ENCODE measurements at regions not wholly inside any gene's neighbourhood (a gene's known extent, or its start where the extent isn't known, plus 50 kb on each side); places are given as distances from the start of the nearest gene placed in this dataset.
"Not testable (repeated sequence)": the region's sequence is repeated elsewhere in the genome, so short reads cannot be mapped to it uniquely, and the experiment has no call there.

- Histone ChIP-seq H3K9me3 (no peaks in the 10 kb centered on the region), H3K4me3 (no peak overlapping the region), H3K4me1 (no peaks in the 10 kb centered on the region), H3K27me3 (no peaks in the 10 kb centered on the region), H3K27ac (no peak overlapping the region), H3K36me3 (replicated peaks in 1 of 2; ENCODE audit: insufficient read depth in 1 of 2, low read depth in 2 of 2) (no peaks in the 10 kb centered on the region)
- intact Hi-C loops (cut with DNase I): no loop called here
- no peak for DNase-seq
- 31 to 33% methylated on average over 1 of the region's 1 CpG for whole genome bisulfite sequencing, 2 donors
- TF ChIP-seq POLR2A (IDR thresholded peaks at IDR 0.05): no peak
- TF ChIP-seq, protein P1, sequence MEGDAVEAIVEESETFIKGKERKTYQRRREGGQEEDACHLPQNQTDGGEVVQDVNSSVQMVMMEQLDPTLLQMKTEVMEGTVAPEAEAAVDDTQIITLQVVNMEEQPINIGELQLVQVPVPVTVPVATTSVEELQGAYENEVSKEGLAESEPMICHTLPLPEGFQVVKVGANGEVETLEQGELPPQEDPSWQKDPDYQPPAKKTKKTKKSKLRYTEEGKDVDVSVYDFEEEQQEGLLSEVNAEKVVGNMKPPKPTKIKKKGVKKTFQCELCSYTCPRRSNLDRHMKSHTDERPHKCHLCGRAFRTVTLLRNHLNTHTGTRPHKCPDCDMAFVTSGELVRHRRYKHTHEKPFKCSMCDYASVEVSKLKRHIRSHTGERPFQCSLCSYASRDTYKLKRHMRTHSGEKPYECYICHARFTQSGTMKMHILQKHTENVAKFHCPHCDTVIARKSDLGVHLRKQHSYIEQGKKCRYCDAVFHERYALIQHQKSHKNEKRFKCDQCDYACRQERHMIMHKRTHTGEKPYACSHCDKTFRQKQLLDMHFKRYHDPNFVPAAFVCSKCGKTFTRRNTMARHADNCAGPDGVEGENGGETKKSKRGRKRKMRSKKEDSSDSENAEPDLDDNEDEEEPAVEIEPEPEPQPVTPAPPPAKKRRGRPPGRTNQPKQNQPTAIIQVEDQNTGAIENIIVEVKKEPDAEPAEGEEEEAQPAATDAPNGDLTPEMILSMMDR (IDR thresholded peaks at IDR 0.05): no peak
- no peak for ATAC-seq
Measured at GRCh38 chr2:228575897-228576296, 394.4 kb upstream of the SPHKAP start.

DNA sequence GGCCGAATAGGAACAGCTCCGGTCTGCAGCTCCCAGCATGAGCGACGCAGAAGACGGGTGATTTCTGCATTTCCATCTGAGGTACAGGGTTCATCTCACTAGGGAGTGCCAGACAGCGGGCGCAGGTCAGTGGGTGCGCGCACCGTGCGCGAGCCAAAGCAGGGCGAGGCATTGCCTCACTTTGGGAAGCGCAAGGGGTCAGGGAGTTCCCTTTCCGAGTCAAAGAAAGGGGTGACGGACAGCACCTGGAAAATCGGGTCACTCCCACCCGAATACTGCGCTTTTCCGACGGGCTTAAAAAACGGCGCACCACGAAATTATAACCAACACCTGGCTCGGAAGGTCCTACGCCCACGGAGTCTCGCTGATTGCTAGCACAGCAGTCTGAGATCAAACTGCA is 386.8 kb upstream of the SPHKAP start:
- intact Hi-C loops (cut with DNase I); H3K9me3 ChIP-seq; H3K4me1 ChIP-seq; H3K27ac ChIP-seq; H3K27me3 ChIP-seq; DNase-seq; H3K36me3 ChIP-seq (replicated peaks in 1 of 2; ENCODE audit: insufficient read depth in 1 of 2, low read depth in 2 of 2); H3K4me3 ChIP-seq; ATAC-seq: not testable (repeated sequence)
- WGBS, 2 donors: 85 to 91% methylated on average over 26 to 28 of the region's 28 CpGs

GRCh38 chr2:228561816-228562215 is 380.3 kb upstream of the SPHKAP start:
- 85 to 90% methylated on average over 6 of the region's 6 CpGs for WGBS, 2 donors
- intact Hi-C loops (cut with DNase I): no loop called here

DNA sequence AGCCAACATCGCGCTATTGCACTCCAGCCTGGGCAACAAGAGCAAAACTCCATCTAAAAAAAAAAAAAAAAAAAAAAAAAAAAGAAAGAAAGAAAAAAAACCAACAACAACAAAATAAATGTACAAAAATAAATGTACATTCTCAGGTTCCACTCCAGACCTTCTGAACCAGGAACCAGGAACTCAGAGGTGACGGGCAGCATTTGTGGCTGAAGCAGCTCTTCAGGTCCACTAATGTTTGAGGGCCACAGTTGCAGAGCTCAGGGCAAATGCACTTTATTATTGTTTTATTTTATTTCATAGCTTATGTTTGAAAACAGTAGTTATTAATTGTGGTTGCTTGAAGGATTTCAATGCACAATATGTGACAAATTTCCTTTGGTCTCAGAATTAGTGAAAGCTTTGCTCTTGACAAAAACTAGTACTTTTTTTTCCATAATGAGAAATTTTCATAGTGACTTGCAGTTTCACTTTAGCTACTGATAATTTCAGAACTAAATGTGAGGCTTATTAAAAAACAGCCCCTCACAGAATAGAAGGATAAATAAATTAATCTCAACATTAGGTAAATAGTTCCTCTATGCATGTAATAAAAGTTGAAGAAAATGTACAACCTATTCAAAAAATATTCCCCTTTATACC is 378.4 kb upstream of the SPHKAP start:
- 83 to 98% methylated on average over 3 of the region's 3 CpGs for WGBS, 2 donors
- intact Hi-C loops (cut with DNase I): no loop called here
- no peaks in the 10 kb centered on the region for H3K36me3 ChIP-seq (replicated peaks in 1 of 2; ENCODE audit: insufficient read depth in 1 of 2, low read depth in 2 of 2)
- DNase-seq: no peak
- no peaks in the 10 kb centered on the region for H3K4me1 ChIP-seq
- TF ChIP-seq POLR2A (IDR thresholded peaks at IDR 0.05): no peak
- TF ChIP-seq, protein P1 (IDR thresholded peaks at IDR 0.05): no peak
- no peaks in the 10 kb centered on the region for H3K27me3 ChIP-seq
- H3K27ac ChIP-seq: no peak overlapping the region
- ATAC-seq: no peak
- no peaks in the 10 kb centered on the region for H3K9me3 ChIP-seq
- H3K4me3 ChIP-seq: no peak overlapping the region

More at GRCh38 chr2:228561816-228562215, 380.3 kb upstream of the SPHKAP start:
- Histone ChIP-seq H3K4me3 (no peak overlapping the region), H3K9me3 (no peaks in the 10 kb centered on the region), H3K27me3 (no peaks in the 10 kb centered on the region), H3K27ac (no peak overlapping the region), H3K36me3 (replicated peaks in 1 of 2; ENCODE audit: insufficient read depth in 1 of 2, low read depth in 2 of 2) (no peaks in the 10 kb centered on the region), H3K4me1 (no peaks in the 10 kb centered on the region)
- DNase-seq (no peak), ATAC-seq (no peak)
- TF ChIP-seq, protein P1 (IDR thresholded peaks at IDR 0.05): no peak
- TF ChIP-seq POLR2A (IDR thresholded peaks at IDR 0.05): no peak

GRCh38 chr2:228556717-228557116 is 375.2 kb upstream of the SPHKAP start:
- intact Hi-C loops (cut with DNase I): no loop called here

More at GRCh38 chr2:228556717-228557116, 375.2 kb upstream of the SPHKAP start:
- ATAC-seq: no peak
- Histone ChIP-seq H3K4me3 (no peak overlapping the region), H3K27me3 (no peaks in the 10 kb centered on the region), H3K27ac (no peak overlapping the region), H3K36me3 (replicated peaks in 1 of 2; ENCODE audit: insufficient read depth in 1 of 2, low read depth in 2 of 2) (no peaks in the 10 kb centered on the region), H3K4me1 (no peaks in the 10 kb centered on the region), H3K9me3 (no peaks in the 10 kb centered on the region)
- TF ChIP-seq, protein P1 (IDR thresholded peaks at IDR 0.05): no peak
- no peak for TF ChIP-seq POLR2A (IDR thresholded peaks at IDR 0.05)
- DNase-seq: no peak
- WGBS, 2 donors: 39 to 52% methylated on average over 1 of the region's 1 CpG

Data from body of pancreas (tissue), 4 donors.